Posterior vena cava (tissue), 2 donors: ENCODE measurements at regions not wholly inside any gene's neighbourhood (a gene's known extent, or its start where the extent isn't known, plus 50 kb on each side); places are given as distances from the start of the nearest gene placed in this dataset.
"Not testable (repeated sequence)": the region's sequence is repeated elsewhere in the genome, so short reads cannot be mapped to it uniquely, and the experiment has no call there.

Experiments
- DNase-seq: peaks from one replicate; pipeline ENCODE4 v3.0.0-alpha.2; 2020; ENCODE audit warnings: low spot score
- intact Hi-C, 2 donors: fragments of 100-400 bp; cut with DNase I; formaldehyde crosslinking; loops; one replicate each; pipeline versions ENCODE4 v1.14.1 to v1.14.2; 2022 to 2023
- donor health status: DM: yes; HTN: yes; CAD: no.
- donor health status: DM: yes; HTN: yes; CAD: no.

DNA sequence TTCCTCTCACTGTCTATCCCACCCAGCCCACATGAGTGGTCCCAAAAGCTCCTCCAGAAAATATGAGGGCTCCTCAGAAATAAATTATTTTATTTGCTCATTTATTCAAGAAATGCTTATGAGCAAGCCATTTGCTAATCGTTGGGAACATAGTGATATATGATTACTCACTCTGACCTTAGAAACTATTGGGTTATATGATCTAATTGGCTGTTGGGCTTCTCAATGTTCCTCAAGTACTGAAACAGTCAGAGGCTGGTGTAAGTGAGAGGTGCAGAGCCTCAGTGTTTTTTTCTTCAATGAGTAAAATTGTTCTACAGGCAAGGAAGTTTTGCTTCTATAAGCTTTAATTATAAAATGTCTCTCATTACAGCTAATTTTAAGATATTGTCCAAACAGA lies 893.8 kb upstream of the INTU start:
- no peak for DNase-seq
- intact Hi-C loops = no loop called here

GRCh38 chr4:126740687-126741086 lies 892.1 kb upstream of the INTU start:
- no peak for DNase-seq
- intact Hi-C loops = no loop called here

- intact Hi-C loops = no loop called here
- DNase-seq = no peak
Observed at GRCh38 chr4:126742048-126742447, 890.7 kb upstream of the INTU start.

DNA sequence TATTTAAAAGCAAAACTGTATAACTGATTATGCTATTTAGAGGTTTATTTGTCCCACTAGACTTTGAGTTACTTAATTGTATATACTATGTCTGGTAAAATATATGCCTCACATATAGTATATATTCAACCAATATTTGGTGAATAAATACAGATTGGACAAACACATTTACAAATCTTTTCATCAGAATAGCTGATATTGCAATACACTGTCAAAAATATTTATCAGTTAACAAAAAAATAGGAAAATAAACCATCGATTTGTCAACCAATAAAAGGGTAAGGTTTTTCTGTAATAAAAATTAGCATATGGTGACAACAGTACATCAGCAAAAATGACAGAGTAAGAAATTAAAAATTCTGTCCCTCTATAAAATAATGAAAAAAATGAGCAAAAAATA lies 889.9 kb upstream of the INTU start:
- DNase-seq = no peak
- intact Hi-C loops = no loop called here

DNA sequence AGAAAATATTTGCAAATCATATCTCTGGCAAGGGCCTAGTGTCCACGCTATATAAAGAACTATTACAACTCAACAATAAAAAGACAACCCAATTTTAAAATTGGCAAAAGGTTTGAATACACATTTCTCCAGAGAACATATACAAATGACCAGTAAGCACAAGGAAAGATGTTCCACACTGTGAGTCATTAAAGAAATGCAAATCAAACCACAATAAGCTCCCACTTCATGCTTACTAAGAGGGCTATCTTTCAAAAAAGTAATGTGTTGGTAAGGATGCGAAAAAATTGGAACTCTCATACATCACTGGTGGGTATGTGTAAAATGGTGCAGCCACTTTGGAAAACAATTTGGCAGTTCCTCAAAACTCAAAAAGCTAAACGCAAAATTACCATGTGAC lies 884.0 kb upstream of the INTU start:
- DNase-seq = no peak
- intact Hi-C loops = no loop called here

DNA sequence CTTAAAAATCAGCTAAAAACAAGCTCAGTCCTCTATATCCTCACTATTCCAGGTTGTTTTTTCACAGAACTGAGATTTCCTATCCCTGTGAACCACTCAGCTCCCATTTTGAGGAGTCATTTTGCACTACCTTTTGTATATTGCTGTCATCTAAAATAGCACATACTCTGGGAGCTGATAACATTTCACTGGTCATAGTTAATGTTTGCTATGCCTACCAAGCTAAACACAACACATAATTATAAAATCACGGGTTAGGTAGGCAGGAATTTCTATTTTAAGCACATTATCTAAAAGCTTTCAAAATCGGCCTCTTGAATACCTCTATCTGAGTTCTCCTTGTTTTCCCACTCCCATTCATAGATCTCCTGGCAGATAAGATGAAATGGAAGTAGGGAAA lies 882.0 kb upstream of the INTU start:
- intact Hi-C loops = no loop called here
- no peak for DNase-seq

- intact Hi-C loops = no loop called here
- no peak for DNase-seq
Observed at GRCh38 chr4:126752126-126752525, 880.6 kb upstream of the INTU start.

DNA sequence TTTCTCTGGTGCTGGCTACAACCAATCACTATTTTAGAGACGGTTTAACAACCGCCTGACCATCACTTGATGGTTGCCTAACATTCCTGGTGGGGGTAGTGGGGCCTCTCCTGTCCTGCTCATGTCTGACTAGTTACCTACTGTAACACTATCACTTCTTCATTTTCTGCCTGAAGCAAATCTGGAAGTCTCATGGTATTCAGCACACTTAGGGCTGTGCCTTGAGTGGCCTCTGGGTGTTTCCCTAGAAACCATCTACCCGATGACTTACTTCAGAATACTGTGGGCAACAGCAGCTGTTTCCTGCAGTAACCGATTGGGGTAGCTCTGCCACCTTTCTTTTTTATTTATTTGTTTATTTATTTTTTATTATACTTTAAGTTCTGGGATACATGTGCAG lies 880.1 kb upstream of the INTU start:
- intact Hi-C loops = no loop called here
- DNase-seq = no peak

DNA sequence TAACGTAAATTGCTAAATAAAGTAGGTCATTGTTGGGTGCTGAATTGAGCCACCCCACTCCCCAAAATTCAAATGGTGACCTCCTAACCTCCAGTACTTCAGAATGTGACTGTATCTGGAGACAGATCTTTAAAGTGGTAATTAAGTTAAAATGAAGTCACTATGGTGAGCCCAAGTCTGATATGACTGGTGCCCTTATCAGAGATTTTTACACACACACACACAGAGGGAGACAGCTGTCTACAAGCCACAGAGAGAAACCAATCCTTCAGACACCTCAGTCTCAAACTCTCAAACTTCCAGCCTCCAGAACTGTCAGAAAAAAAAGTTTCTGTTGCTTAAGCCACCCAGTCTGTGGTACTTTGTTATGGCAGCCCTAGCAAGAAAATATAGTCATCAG lies 879.2 kb upstream of the INTU start:
- no peak for DNase-seq
- intact Hi-C loops = no loop called here

- intact Hi-C loops = no loop called here
- no peak for DNase-seq
Observed at GRCh38 chr4:126755506-126755905, 877.3 kb upstream of the INTU start.

- DNase-seq = no peak
- intact Hi-C loops = no loop called here
Observed at GRCh38 chr4:126756050-126756829, 876.5 kb upstream of the INTU start.

DNA sequence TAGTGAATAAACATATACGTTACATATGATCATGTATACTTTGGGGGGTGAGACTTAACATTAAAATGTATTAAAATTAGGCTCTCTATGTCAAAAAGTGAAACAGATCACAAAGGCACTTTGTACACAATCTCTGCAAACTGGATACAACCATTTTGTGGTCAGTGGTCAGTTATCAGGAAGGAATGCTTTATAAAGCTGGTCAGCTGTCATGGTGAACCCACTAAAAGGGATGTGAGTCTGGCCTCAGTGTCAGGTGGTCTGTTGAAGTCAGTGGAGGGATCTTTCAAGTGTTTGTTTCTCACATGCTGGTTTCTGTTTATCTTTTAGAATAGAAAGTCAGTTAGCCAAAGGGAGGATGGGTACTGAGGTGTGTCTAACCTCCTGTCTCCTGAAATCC lies 875.5 kb upstream of the INTU start:
- intact Hi-C loops = no loop called here
- no peak for DNase-seq

- no peak for DNase-seq
- intact Hi-C loops = no loop called here
Observed at GRCh38 chr4:126758493-126758892, 874.3 kb upstream of the INTU start.

DNA sequence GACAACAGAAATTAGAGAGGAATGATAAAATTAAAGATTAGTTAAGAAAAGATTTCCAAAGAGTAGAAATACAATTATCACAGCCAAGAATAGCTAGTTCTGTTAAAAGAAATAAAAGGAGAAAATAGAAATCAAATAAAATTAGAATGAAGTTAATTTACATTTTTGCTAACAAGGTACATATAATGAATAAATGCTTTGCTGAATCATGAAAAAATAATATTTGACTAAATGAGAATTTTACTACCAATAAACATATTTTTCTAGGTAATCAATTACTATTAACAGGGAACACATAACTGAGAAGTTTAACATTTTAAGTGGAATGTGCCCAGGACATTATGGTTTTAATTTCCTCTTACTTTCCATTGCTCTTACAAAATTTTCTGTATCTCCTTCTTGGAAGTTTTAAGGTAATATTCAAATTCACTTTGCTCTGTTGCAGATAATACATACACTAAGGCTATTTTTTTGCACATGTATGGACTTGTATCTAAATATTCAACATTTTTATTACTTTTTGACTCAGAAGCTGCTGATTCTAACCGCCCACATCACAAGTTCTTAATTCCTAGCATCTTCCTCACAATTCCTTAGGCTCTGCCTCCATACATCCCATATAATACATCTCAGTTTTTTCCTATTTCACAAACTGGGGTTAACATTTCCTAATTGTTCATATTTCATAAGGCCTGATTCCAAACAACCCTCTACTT lies 870.7 kb upstream of the INTU start:
- intact Hi-C loops = no loop called here
- DNase-seq = no peak

- DNase-seq = no peak
- intact Hi-C loops = no loop called here
Observed at GRCh38 chr4:126762663-126763247, 870.0 kb upstream of the INTU start.

DNA sequence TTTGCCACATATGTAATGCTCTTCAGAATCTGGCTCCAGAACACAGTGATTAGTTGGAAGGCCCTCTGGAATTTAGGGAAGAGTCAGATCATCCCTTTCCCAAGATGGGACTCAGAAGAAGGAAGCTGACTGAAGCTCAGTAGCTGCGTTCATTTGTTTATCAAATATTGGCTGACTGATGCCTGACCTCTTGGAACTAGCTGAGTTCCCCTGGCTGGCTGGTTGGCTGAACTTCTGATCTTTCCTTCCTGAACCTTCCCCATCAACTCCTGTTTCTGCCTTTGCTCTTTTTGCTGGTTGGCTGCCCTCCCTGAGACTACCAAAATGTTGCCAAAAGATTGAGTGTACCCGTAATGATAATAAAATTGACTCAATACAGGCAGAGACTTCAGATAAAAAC lies 866.5 kb upstream of the INTU start:
- intact Hi-C loops = no loop called here
- no peak for DNase-seq

DNA sequence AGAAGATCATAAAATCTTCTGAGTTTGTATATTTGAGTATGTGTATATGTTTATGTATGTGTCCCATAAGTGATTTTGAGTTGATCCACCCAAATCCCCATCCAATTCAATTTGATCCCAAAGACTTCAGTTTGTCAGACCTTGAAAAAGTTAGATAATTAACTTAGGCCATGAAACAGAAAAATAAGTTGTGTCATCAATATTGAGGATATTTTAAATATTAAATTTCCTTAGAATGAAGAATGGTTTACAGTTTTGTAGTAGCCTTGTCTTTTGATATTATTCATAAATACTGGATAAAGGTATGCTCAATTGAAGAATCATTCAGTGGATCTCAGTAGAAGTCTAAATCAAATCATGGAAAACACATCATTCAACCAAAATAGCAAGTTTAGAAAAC lies 864.4 kb upstream of the INTU start:
- DNase-seq = no peak
- intact Hi-C loops = no loop called here

- DNase-seq, intact Hi-C loops: not testable (repeated sequence)
Observed at GRCh38 chr4:126770811-126771553, 861.8 kb upstream of the INTU start.

GRCh38 chr4:126771618-126772017 lies 861.1 kb upstream of the INTU start:
- intact Hi-C loops, DNase-seq: not testable (repeated sequence)

DNA sequence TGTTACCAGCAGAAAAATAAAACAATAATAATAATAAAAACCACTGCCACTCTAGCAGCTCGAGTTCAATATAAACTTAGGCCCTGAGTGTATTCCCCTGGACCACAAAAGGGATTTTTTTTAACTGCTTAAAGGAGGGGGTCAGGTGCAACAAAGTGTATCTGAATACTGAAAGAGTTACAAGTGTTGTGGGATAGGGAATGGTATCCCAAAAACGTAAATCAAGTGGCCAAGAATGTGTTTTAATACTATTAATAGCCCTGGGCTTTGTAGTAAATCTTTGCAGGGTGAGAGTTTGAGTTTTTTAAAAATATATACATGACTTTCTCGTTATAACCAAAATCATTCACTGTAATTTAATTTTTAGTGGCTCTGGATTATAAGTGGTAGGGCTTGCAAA lies 860.1 kb upstream of the INTU start:
- DNase-seq = no peak
- intact Hi-C loops = no loop called here
